Astrocyte of the cerebellum (primary cell): ENCODE measurements at regions not wholly inside any gene's neighbourhood (a gene's known extent, or its start where the extent isn't known, plus 50 kb on each side); places are given as distances from the start of the nearest gene placed in this dataset.

Experiments
- DNase-seq: peaks from one replicate; pipeline ENCODE4 v3.0.0-alpha.2; 2011; ENCODE audit warnings: low read depth
- H3K4me3 ChIP-seq: 2 replicates; pipeline ENCODE4 v1.5.1; 2011; ENCODE audit warnings: mild to moderate bottlenecking, low read depth, low read length, moderate library complexity
- CTCF ChIP-seq: IDR thresholded peaks from 2 replicates; pipeline ENCODE4 v1.5.1; 2012; ENCODE audit warnings: low read length, low read depth, moderate library complexity, mild to moderate bottlenecking; ENCODE audit errors: missing control alignments
- in situ Hi-C: cut with HindIII; loops from 2 replicates; pipeline ENCODE4 v1.10.0; 2017; ENCODE audit warnings: low sequenced_read_pairs

GRCh38 chr14:42569227-42569626 lies 962.6 kb downstream of the LRFN5 start:
- in situ Hi-C loops = no loop called here
- DNase-seq = no peak
- no peak for TF ChIP-seq CTCF
- no peak overlapping the region for H3K4me3 ChIP-seq

GRCh38 chr14:42565556-42565955 lies 958.9 kb downstream of the LRFN5 start:
- H3K4me3 ChIP-seq = no peak overlapping the region
- TF ChIP-seq CTCF = no peak
- no peak for DNase-seq
- in situ Hi-C loops = no loop called here

- no peak overlapping the region for H3K4me3 ChIP-seq
- DNase-seq = no peak
- in situ Hi-C loops = no loop called here
- no peak for TF ChIP-seq CTCF
These were observed 956.6 kb downstream of the LRFN5 start for GRCh38 chr14:42563313-42563712.

GRCh38 chr14:42556551-42556950 lies 949.9 kb downstream of the LRFN5 start:
- DNase-seq = no peak
- TF ChIP-seq CTCF = no peak
- in situ Hi-C loops = no loop called here
- no peak overlapping the region for H3K4me3 ChIP-seq

GRCh38 chr14:42555365-42555764 lies 948.7 kb downstream of the LRFN5 start:
- in situ Hi-C loops = no loop called here
- DNase-seq = no peak
- no peak overlapping the region for H3K4me3 ChIP-seq
- TF ChIP-seq CTCF = no peak

- no peak for DNase-seq
- in situ Hi-C loops = no loop called here
- no peak overlapping the region for H3K4me3 ChIP-seq
- no peak for TF ChIP-seq CTCF
These were observed 947.4 kb downstream of the LRFN5 start for GRCh38 chr14:42554091-42554490.

GRCh38 chr14:42550310-42550709 lies 943.6 kb downstream of the LRFN5 start:
- no peak for DNase-seq
- no peak for TF ChIP-seq CTCF
- in situ Hi-C loops = no loop called here
- no peak overlapping the region for H3K4me3 ChIP-seq
